Stomach (tissue), 4 donors: ENCODE measurements at regions not wholly inside any gene's neighbourhood (a gene's known extent, or its start where the extent isn't known, plus 50 kb on each side); places are given as distances from the start of the nearest gene placed in this dataset.

Experiments
- CTCF ChIP-seq, 7 experiments: fragments of 450-650 bp in 4 of 7; fragments of 200-600 bp in 3 of 7; sonication (generic) in 3 of 7; IDR thresholded peaks; one replicate each; pipeline ENCODE4 v1.5.1; 2016 to 2019; ENCODE audit warnings: antibody characterized with exemption in 7 of 7, control low read depth in 2 of 7, mild to moderate bottlenecking in 1 of 7
- EP300 ChIP-seq: sonication (generic); formaldehyde crosslinking; IDR thresholded peaks from one replicate; pipeline ENCODE4 v1.6.1; 2017; ENCODE audit warnings: antibody characterized with exemption
- POLR2A ChIP-seq, 4 donors: fragments of 450-650 bp; IDR thresholded peaks; one replicate each; pipeline ENCODE4 v1.6.1; 2016; ENCODE audit warnings: antibody characterized with exemption in 4 of 4, control low read depth in 2 of 4, mild to moderate bottlenecking in 1 of 4, moderate library complexity in 1 of 4
- POLR2AphosphoS5 ChIP-seq, 3 donors: sonication (generic); formaldehyde crosslinking; IDR thresholded peaks; one replicate each; pipeline ENCODE4 v1.6.1; 2016; ENCODE audit warnings: antibody characterized with exemption in 3 of 3

GRCh38 chr6:6509284-6509683, 79.2 kb upstream of the LY86 start:
- TF ChIP-seq CTCF (IDR thresholded peaks at IDR 0.05) (no peak), POLR2AphosphoS5 (IDR thresholded peaks at IDR 0.05) (no peak), EP300 (no peak), POLR2A (IDR thresholded peaks at IDR 0.05) (no peak)
